HUDEP-2 (cell line): ENCODE measurements at regions not wholly inside any gene's neighbourhood (a gene's known extent, or its start where the extent isn't known, plus 50 kb on each side); places are given as distances from the start of the nearest gene placed in this dataset.
A peak's percentile ranks its signal among the peaks of the same experiment; 100 is the strongest.

Source experiments
- DNase-seq, 76 experiments: peaks; one replicate each; lab custom pipeline; 2025; ENCODE audit not compliant: unreplicated experiment in 76 of 76; lab: John Stamatoyannopoulos, UW

DNA sequence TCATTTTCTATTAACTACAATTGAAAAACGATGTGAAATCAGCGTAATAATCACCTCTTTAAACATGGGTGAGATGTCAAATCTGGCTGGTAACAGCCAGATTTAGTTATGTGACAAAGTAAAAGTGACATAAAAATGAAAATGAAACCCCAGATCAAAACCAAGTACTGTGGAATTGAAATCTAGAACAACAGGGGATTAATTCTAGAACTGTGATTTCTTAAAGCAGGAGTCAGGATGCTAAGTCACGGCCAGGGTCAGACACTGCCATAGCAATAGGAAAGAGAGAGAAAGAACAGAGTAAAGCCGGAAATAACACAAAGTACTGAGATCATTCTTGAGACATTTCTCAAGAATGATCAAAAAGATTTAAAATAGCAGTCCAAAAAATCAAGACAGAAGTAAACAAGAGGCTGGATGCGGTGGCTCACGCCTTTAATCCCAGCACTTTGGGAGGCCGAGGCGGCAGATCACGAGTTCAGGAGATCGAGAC is 1183.7 kb upstream of the NXPH2 start:
- no peak for DNase-seq

DNA sequence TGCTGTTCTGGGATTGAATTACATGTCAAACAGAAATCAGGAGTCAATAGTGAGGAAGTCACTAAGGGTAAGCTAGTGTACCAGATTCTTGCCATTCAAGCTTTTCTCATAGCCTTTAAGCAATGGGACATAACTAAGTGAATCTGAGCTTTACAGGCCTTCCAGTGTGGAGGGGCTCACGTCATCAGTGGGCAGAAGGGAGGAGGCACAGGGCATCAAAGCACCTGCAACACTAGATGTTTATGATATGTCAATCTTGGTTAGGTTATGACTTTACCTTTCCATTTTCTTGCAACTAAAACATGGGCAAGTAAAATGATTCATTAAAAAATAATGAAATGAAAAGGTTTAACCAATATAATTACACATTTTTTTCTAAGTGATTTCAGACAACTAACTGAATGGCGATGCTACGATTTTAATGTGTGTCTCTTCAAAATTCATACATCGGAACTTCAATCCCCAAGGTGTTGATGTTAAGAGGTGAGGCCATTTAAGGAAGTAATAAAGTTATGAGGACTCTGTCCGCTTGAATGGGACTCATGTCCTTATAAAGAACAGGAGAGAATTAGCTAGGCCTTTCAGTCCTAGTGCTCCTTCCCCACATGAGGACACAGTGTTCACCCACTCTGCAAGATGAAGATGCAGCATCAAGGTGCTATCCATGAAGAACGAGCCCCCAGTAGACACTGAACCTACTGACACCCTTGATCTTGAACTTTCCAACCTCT is 1169.2 kb upstream of the NXPH2 start:
- DNase-seq, result no peak

- DNase-seq, result peak in 22 of 76 experiments; percentile 0 to 23 (median 4)
Measured at GRCh38 chr2:139946690-139947089, 1166.5 kb upstream of the NXPH2 start.

GRCh38 chr2:139940686-139941085 is 1160.5 kb upstream of the NXPH2 start:
- DNase-seq, result no peak

DNA sequence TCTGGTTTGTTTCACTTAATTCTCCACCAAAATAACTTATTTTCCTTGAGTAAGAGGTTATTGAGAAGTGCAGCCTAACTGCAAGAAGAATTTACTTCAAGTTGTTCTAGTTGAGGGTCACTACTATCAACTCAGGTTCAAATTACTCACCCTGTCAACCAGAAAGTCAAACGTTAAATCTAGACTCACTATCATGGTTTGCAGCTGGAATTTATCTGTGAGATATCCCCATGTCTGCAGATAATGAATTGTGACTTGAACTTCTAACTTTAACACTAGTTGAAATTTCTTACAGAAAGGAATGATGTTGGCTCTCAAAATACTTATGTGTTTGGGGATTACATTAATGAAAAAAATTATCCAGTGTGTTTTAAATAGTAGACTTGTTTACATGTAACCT is 1145.7 kb upstream of the NXPH2 start:
- peak in 27 of 76 experiments; percentile 4 to 69 (median 35) for DNase-seq

- DNase-seq, result no peak
Measured at GRCh38 chr2:139924070-139924469, 1143.9 kb upstream of the NXPH2 start.

GRCh38 chr2:139918982-139919381 is 1138.8 kb upstream of the NXPH2 start:
- no peak for DNase-seq

- DNase-seq, result peak in 1 of 76 experiments; percentile 6
Measured at GRCh38 chr2:139917690-139918384, 1137.6 kb upstream of the NXPH2 start.

GRCh38 chr2:139916822-139917221 is 1136.6 kb upstream of the NXPH2 start:
- no peak for DNase-seq

- no peak for DNase-seq
Measured at GRCh38 chr2:139911160-139911559, 1131.0 kb upstream of the NXPH2 start.

DNA sequence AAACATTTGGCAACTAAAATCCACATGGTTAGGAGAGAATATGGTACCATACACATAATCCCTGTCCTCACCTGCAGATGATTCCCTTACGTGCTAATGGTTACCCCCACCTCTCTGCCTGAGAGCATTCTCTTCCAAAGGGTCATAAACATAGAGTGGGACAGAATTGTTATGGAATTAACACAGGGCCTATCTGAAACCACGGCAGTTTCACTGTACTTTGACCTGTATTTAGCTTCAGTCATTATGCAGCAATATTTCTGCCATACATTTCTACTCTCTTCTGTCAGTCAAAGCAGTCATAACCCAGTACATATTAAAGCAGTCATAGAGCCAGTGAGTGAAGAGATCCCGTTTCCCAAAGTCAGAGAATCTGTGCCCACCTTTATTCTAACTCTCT is 1128.9 kb upstream of the NXPH2 start:
- no peak for DNase-seq

- DNase-seq, result no peak
Measured at GRCh38 chr2:139905624-139906023, 1125.4 kb upstream of the NXPH2 start.

DNA sequence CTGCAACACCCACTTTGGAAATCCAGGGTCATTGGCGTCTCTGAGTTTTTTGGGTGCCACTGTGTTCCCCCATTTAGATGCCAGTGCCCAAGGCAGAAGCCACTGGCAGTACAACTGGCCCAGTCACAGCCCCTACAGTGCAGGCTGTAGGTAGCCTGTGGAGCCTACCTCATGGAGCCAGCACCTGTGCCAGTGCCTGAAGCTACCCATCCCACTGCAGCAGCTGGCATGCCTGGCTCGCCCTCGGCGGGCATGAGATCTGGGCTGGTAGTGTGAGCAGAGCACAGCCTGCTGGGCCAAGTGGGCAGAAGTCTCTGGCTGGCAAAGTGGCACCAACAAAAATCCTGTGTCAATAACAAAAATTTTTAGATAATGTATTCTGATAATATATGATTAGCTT is 1111.4 kb upstream of the NXPH2 start:
- no peak for DNase-seq

- peak in 5 of 76 experiments; percentile 5 to 22 (median 13) for DNase-seq
Measured at GRCh38 chr2:139885921-139886498, 1105.8 kb upstream of the NXPH2 start.

DNA sequence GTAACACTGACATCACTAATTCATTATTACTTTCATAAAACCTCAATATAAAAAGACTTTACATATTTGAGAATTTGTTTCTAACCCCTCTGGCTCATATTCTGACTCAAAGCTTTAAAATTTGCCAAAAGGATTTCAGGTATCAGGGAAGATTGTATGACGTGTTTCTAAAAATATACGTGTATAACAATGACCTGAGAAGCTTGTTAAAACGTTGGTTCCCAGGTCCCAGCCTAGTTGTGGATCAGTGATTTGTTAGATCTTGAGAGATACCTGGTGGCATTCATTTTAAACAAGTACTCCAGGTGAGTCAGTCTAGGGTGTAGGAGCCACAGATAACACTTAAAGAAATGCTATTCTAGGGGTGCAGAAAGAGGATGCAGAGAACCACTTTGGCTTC is 1096.8 kb upstream of the NXPH2 start:
- DNase-seq, result no peak

- DNase-seq, result no peak
Measured at GRCh38 chr2:139876321-139876720, 1096.1 kb upstream of the NXPH2 start.

DNA sequence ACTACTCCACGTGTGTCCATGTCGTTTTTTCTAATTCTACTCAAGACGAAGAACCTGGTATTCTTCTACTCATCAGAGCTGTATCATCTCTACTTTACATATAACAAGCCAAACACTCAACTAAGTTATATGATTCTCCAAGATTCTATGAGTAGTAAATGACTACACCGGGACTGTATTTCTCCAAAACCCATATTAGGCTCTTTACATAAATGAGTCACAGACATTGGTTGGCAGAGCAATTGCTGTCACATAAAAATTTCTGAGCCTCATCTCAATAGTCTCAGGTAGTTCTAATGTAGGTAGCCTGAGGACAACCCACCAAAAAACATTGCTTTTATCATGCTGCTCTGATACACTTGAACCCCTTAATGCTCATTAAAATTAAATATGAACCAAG is 1092.3 kb upstream of the NXPH2 start:
- DNase-seq, result no peak

- no peak for DNase-seq
Measured at GRCh38 chr2:139872032-139872431, 1091.8 kb upstream of the NXPH2 start.

GRCh38 chr2:139867601-139868226 is 1087.5 kb upstream of the NXPH2 start:
- DNase-seq, result no peak

GRCh38 chr2:139864821-139865302 is 1084.7 kb upstream of the NXPH2 start:
- peak in 75 of 76 experiments; percentile 16 to 98 (median 87) for DNase-seq
